GM12891 (cell line): ENCODE measurements at regions not wholly inside any gene's neighbourhood (a gene's known extent, or its start where the extent isn't known, plus 50 kb on each side); places are given as distances from the start of the nearest gene placed in this dataset.
"Not testable (repeated sequence)": the region's sequence is repeated elsewhere in the genome, so short reads cannot be mapped to it uniquely, and the experiment has no call there.

Source experiments
- DNase-seq: peaks from one replicate; pipeline ENCODE4 v3.0.0; 2011; ENCODE audit warnings: low spot score; ENCODE audit not compliant: insufficient read length
- FAIRE-seq: peaks from 2 replicates; lab custom pipeline; 2011; peaks lifted over from hg19 to GRCh38; lab: Jason Lieb, UNC
- PAX5 ChIP-seq: IDR thresholded peaks from 2 replicates; pipeline ENCODE4 v1.6.1; 2011; ENCODE audit warnings: low read length, moderate library complexity, mild to moderate bottlenecking; ENCODE audit not compliant: insufficient read depth, severe bottlenecking
- POLR2A ChIP-seq: IDR thresholded peaks from 2 replicates; pipeline ENCODE4 v1.6.1; 2011; ENCODE audit warnings: low read depth, low read length, control low read depth
- POLR2AphosphoS5 ChIP-seq: IDR thresholded peaks from 2 replicates; pipeline ENCODE4 v1.6.1; 2011; ENCODE audit warnings: low read depth, low read length, control low read depth
- POU2F2 ChIP-seq: IDR thresholded peaks from 2 replicates; pipeline ENCODE4 v1.6.1; 2011; ENCODE audit warnings: low read depth, mild to moderate bottlenecking, control low read depth, low read length, moderate library complexity
- SPI1 ChIP-seq: IDR thresholded peaks from 2 replicates; pipeline ENCODE4 v1.6.1; 2011; ENCODE audit warnings: low read depth, low read length, control low read depth
- TAF1 ChIP-seq: IDR thresholded peaks from 2 replicates; pipeline ENCODE4 v1.6.1; 2011; ENCODE audit warnings: low read depth, low read length, control low read depth

DNA sequence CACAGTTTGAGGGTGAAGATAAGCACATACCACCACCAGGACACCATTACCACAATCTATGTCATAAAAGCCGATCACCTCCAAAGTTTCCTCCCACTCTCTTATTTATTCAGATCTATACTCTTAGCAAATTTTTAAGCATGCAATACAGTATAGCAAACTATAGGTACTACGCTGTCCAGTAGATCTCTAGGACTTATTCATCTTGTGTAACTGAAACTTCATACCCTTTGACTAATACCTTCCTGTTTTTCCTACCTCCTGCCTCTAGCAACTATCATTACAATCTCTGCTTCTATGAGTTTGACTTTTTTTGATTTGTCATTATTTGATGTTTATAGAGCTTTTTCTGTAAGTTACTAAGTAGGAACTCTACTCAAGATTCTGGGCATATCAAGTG lies 84.5 kb upstream of the MANSC4 start:
- DNase-seq (no peak), FAIRE-seq (no peak)
- TF ChIP-seq POU2F2 (no peak), POLR2AphosphoS5 (no peak), TAF1 (no peak), SPI1 (no peak), PAX5 (no peak), POLR2A (no peak)

DNA sequence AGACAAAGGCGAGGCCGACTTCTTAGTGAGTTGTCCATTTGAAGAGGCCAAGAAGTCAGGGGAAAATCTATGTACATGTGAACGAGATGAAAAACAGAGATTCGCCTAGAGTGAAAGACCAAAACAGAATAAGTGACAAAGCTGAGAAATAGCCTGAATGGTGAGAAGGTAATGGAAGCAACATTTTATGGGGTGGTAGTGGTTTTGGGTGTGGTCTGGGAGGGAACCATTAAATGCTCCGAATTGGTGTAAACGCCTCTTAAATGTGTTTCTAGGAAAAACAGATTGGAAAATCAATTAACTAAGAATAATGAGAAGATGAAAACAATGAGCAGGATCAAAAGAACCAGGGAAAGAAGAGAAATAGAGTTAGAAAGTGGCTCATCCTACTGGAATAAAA lies 83.8 kb upstream of the MANSC4 start:
- FAIRE-seq = no peak
- TF ChIP-seq PAX5 = no peak
- TF ChIP-seq POLR2AphosphoS5 = no peak
- no peak for TF ChIP-seq POU2F2
- TF ChIP-seq POLR2A = no peak
- TF ChIP-seq SPI1 = no peak
- TF ChIP-seq TAF1 = no peak
- no peak for DNase-seq

DNA sequence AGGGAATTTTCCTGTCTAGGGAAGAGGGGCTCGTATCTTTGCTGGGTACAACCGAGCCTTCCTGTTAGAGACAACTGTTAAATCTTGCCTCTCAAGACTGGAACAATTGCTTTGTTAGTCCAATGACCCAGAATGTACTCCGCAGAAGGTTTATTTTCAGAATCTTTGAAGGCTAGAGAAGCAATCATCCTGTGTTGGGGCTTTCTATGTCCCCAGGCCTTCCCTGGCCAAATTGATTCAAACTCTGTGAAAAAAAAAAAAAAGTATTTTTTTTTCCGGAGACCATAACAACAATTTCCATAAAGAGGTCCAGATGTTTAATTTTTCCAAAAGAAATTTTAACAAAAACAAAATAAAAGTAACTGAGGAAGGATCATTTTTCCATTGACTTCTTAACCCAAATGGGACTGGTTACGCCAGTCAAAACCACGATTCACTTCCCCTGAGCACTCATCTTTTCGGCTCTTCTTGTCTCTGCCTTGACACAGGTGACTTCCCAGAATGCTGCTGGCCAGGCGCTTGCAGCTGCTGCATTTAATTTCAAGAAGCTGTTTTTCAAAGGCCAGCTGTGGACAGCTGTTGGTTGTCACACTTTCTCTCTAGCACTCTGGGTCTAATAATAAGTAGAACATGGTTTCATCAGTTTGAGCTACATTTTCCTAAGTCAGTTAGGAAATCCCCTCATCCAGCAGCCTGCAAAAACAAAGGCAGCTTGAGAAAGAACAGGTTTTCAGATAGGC lies 81.6 kb upstream of the MANSC4 start:
- FAIRE-seq (no peak), DNase-seq (no peak)
- no peak for TF ChIP-seq TAF1
- TF ChIP-seq POU2F2 = no peak
- TF ChIP-seq POLR2A = no peak
- TF ChIP-seq POLR2AphosphoS5 = no peak
- TF ChIP-seq PAX5 = no peak
- TF ChIP-seq SPI1 = no peak

DNA sequence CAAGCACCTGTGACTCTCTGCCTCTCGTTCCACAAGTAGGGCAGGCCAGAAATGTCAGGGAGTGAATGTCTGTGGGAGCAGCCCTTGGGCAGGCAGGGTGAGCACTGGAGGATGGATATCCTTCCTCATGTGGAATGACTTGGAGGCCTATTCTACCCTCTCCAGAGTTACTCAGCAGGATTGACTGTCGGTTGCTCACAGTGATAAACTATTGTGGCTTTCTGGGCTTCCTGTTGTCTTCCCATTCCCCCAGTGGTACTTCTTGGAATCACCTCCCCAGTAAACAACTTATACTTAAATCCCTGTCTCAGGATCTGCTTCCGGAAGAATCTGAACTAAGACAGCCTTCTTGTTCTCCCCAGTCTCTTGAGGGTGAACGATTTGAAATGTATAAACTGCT lies 79.6 kb upstream of the MANSC4 start:
- TF ChIP-seq POLR2AphosphoS5 = no peak
- no peak for TF ChIP-seq TAF1
- TF ChIP-seq POU2F2 = no peak
- no peak for TF ChIP-seq POLR2A
- no peak for TF ChIP-seq PAX5
- DNase-seq (no peak), FAIRE-seq (no peak)

DNA sequence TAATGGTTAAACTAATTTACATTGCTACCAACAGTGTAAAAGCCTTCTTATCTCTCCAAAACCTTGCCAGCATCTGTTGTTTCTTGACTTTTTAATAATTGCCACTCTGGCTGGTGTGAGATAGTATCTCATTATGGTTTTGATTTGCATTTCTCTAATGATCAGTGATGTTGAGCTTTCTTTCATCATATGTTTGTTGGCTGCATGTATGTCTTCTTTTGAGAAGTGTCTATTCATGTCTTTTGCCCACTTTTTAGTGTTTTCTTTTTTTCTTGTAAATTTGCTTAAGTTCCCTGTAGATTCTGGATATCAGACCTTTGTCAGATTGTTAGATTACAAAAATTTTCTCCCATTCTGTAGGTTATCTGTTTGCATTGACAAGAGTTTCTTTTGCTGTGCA lies 77.0 kb upstream of the MANSC4 start:
- not testable (repeated sequence) for DNase-seq, FAIRE-seq

DNA sequence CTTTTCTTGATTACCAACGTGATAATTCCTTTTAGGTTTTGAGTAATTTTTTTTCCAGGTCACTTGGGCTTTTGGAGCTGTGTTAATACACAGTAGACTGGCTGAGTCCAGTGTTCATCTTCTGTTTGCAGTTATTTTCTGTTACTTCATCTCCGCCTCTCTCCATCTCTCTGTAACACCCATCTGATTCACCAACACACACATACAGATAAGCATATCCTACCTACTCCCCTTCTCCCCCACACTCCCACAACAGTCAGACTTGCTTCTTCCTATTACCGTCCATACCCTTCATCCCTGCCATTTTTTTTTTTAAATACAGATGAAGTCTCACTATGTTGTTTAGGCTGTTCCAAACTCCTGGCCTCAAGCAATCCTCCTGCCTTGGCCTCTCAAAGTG lies 72.7 kb upstream of the MANSC4 start:
- DNase-seq = no peak
- FAIRE-seq = no peak
- TF ChIP-seq TAF1 = no peak
- no peak for TF ChIP-seq POLR2A
- no peak for TF ChIP-seq POLR2AphosphoS5
- TF ChIP-seq POU2F2 = no peak
- TF ChIP-seq SPI1 = no peak
- no peak for TF ChIP-seq PAX5
